HepG2 (cell line): ENCODE measurements at regions not wholly inside any gene's neighbourhood (a gene's known extent, or its start where the extent isn't known, plus 50 kb on each side); places are given as distances from the start of the nearest gene placed in this dataset.
"Not testable (repeated sequence)": the region's sequence is repeated elsewhere in the genome, so short reads cannot be mapped to it uniquely, and the experiment has no call there.

Experiments used
- ATAC-seq: fragments of 200-7000 bp; cut with Tn5 transposase; 3 replicates; pipeline ENCODE4 v1.9.1; 2020; ENCODE audit warnings: mild to moderate bottlenecking, moderate library complexity
- BruUV-seq: library from RNA; stranded (reverse); fragments of 400-500 nt; replicated peaks from 2 replicates; lab custom pipeline; 2021; lab: Mats Ljungman, UMichigan
- CTCF ChIA-PET: fragments of 300-600 bp; formaldehyde crosslinking; extraction: SDS; loops from one replicate; lab custom pipeline; 2021; ENCODE audit warnings: low total read pairs, inconsistent platforms, low intra/inter-chr PET ratio; lab: Yijun Ruan, JAX
- POLR2A ChIA-PET: fragments of 350-600 bp; sonication (Branson Sonifier 250); formaldehyde crosslinking; loops from one replicate; lab custom pipeline; 2020; ENCODE audit warnings: antibody characterized with exemption, inconsistent platforms; lab: Yijun Ruan, JAX
- DNase-seq: peaks from one replicate; pipeline ENCODE4 v3.0.0-alpha.2; 2015; ENCODE audit warnings: low spot score
- FAIRE-seq: peaks from 3 replicates; lab custom pipeline; 2011; peaks lifted over from hg19 to GRCh38; lab: Jason Lieb, UNC
- H2AFZ ChIP-seq: one replicate; pipeline ENCODE4 v1.6.1; 2011; ENCODE audit warnings: low read length, inconsistent platforms
- H3K27ac ChIP-seq: fragments of 300-600 bp; 3 replicates; pipeline ENCODE4 v1.8.0; 2011; ENCODE audit warnings: mixed run types, mild to moderate bottlenecking, mixed read lengths, low read length, inconsistent platforms; ENCODE audit not compliant: insufficient read depth; ENCODE audit errors: extremely low read length
- H3K27me3 ChIP-seq, 2 experiments: fragments of 200-600 bp in 1 of 2; 2 replicates in 1 of 2; 3 replicates in 1 of 2; pipeline versions ENCODE4 v1.6.0 to v1.8.0; 2011; ENCODE audit warnings: low read length in 2 of 2, mild to moderate bottlenecking in 2 of 2, moderate library complexity in 2 of 2, inconsistent platforms in 1 of 2; ENCODE audit not compliant: insufficient read depth in 2 of 2, control insufficient read depth in 1 of 2
- H3K36me3 ChIP-seq, 2 experiments: fragments of 200-600 bp in 1 of 2; replicated peaks in 1 of 2; 2 replicates in 1 of 2; 3 replicates in 1 of 2; pipeline versions ENCODE4 v1.5.1 to v1.8.0; 2011; ENCODE audit warnings: low read length in 2 of 2, inconsistent platforms in 1 of 2; ENCODE audit not compliant: insufficient read depth in 2 of 2, control insufficient read depth in 1 of 2
- H3K4me1 ChIP-seq: 2 replicates; pipeline ENCODE4 v1.5.1; 2012; ENCODE audit warnings: low read length, inconsistent platforms; ENCODE audit not compliant: insufficient read depth
- H3K4me2 ChIP-seq: 2 replicates; pipeline ENCODE4 v1.6.0; 2011; ENCODE audit warnings: low read depth, low read length, inconsistent platforms
- H3K4me3 ChIP-seq, 3 experiments: fragments of 200-600 bp in 1 of 3; sonication (generic), shearing (Covaris generic) in 1 of 3; replicated peaks in 1 of 3; 2 replicates each; pipeline ENCODE4 v1.5.1; 2011 to 2016; ENCODE audit warnings: low read length in 3 of 3, inconsistent platforms in 2 of 3, low read depth in 2 of 3, mild to moderate bottlenecking in 2 of 3, control low read depth in 1 of 3, mixed read lengths in 1 of 3; ENCODE audit not compliant: insufficient read depth in 1 of 3
- H3K79me2 ChIP-seq: one replicate; pipeline ENCODE4 v1.6.1; 2011; ENCODE audit warnings: low read length, inconsistent platforms; ENCODE audit not compliant: insufficient read depth
- H3K9ac ChIP-seq: 2 replicates; pipeline ENCODE4 v1.6.0; 2011; ENCODE audit warnings: mild to moderate bottlenecking, low read depth, low read length, inconsistent platforms; ENCODE audit not compliant: insufficient read depth
- H3K9me3 ChIP-seq: 2 replicates; pipeline ENCODE4 v1.5.1; 2012; ENCODE audit warnings: mild to moderate bottlenecking, low read length
- H4K20me1 ChIP-seq: 2 replicates; pipeline ENCODE4 v1.6.0; 2011; ENCODE audit warnings: inconsistent platforms, mild to moderate bottlenecking, low read length, moderate library complexity; ENCODE audit not compliant: insufficient read depth
- ATF7 ChIP-seq, 2 experiments: fragments of 450-650 bp in 1 of 2; sonication (generic) in 1 of 2; formaldehyde crosslinking in 1 of 2; IDR thresholded peaks; 2 replicates each; pipeline versions ENCODE4 v1.4.0 to v1.6.1; 2016 to 2020; ENCODE audit warnings: antibody characterized with exemption in 1 of 2, mild to moderate bottlenecking in 1 of 2, missing genetic modification reagents in 1 of 2
- IKZF1 ChIP-seq: fragments of 450-650 bp; IDR thresholded peaks from 2 replicates; pipeline ENCODE4 v1.7.1; 2016
- JARID2 ChIP-seq: sonication (generic); formaldehyde crosslinking; IDR thresholded peaks from 2 replicates; pipeline ENCODE4 v1.8.1; 2023; ENCODE audit warnings: missing genetic modification reagents, inconsistent platforms; ENCODE audit not compliant: insufficient replicate concordance
- SMAD3 ChIP-seq: sonication (generic); formaldehyde crosslinking; IDR thresholded peaks from 2 replicates; pipeline ENCODE4 v1.4.0; 2020; ENCODE audit warnings: missing genetic modification reagents
- ZBTB3 ChIP-seq: sonication (generic); formaldehyde crosslinking; IDR thresholded peaks from 2 replicates; pipeline ENCODE4 v1.4.0; 2020; ENCODE audit warnings: low read depth, mild to moderate bottlenecking, moderate library complexity, missing genetic modification reagents, borderline replicate concordance
- WGBS: methylation state at CpG from one replicate; pipeline ENCODE4 v1.1.6; 2017; ENCODE audit warnings: low lambda C conversion rate; 5-methylcytosine and 5-hydroxymethylcytosine counted together
- in situ Hi-C: cut with HindIII; loops from 2 replicates; pipeline ENCODE4 v1.10.0; 2017; ENCODE audit warnings: low pct_unique_long_range_greater_than_20kb; ENCODE audit not compliant: extremely low pct_ligation_motif_present
- intact Hi-C: fragments of 100-400 bp; cut with micrococcal nuclease; formaldehyde crosslinking; loops from one replicate; pipeline ENCODE4 v1.10.0; 2022; ENCODE audit not compliant: unreplicated experiment

- WGBS = 70% methylated on average over 9 of the region's 9 CpGs
- no peak for ATAC-seq
- intact Hi-C loops = no loop called here
- Histone ChIP-seq H3K4me2 (no peak overlapping the region), H3K27me3 (no peaks in the 10 kb centered on the region), H4K20me1 (no peaks in the 10 kb centered on the region), H3K36me3 (no peaks in the 10 kb centered on the region), H3K9ac (no peak overlapping the region), H2AFZ (no peak overlapping the region), H3K27ac (no peak overlapping the region), H3K4me1 (no peaks in the 10 kb centered on the region), H3K9me3 (no peaks in the 10 kb centered on the region), H3K79me2 (no peaks in the 10 kb centered on the region), H3K4me3 (no peak overlapping the region)
- no peak for FAIRE-seq
- CTCF ChIA-PET = no interaction called here
- DNase-seq = no peak
- TF ChIP-seq IKZF1 = no peak
- no peak for TF ChIP-seq JARID2 (CRISPR knock-in tag)
- no peak for TF ChIP-seq SMAD3
- no peak for TF ChIP-seq ZBTB3
- no TSS peak for BruUV-seq
- in situ Hi-C loops = no loop called here
- POLR2A ChIA-PET = no interaction called here
Measured at GRCh38 chr5:62231576-62231975, 74.4 kb upstream of the KIF2A start.

- H3K27ac ChIP-seq; in situ Hi-C loops; CTCF ChIA-PET; intact Hi-C loops; FAIRE-seq; H4K20me1 ChIP-seq; H3K9ac ChIP-seq; H3K36me3 ChIP-seq; H3K4me3 ChIP-seq; DNase-seq; H3K4me2 ChIP-seq; H2AFZ ChIP-seq; H3K9me3 ChIP-seq; POLR2A ChIA-PET; H3K4me1 ChIP-seq; ATAC-seq; H3K79me2 ChIP-seq; H3K27me3 ChIP-seq; BruUV-seq; TF ChIP-seq ATF7 (CRISPR knock-in tag; IDR thresholded peaks at IDR 0.05): not testable (repeated sequence)
- 0 out of 2 replicates have a peak, but pooled peaks have one; percentile 11 for TF ChIP-seq ATF7 (IDR thresholded peaks at IDR 0.05)
- WGBS = 0% methylated on average over 1 of the region's 1 CpG
Measured at GRCh38 chr5:62232218-62232617, 73.8 kb upstream of the KIF2A start.
